ENCODE measurements at regions not wholly inside any gene's neighbourhood (a gene's known extent, or its start where the extent isn't known, plus 50 kb on each side); places are given as distances from the start of the nearest gene placed in this dataset.

DNA sequence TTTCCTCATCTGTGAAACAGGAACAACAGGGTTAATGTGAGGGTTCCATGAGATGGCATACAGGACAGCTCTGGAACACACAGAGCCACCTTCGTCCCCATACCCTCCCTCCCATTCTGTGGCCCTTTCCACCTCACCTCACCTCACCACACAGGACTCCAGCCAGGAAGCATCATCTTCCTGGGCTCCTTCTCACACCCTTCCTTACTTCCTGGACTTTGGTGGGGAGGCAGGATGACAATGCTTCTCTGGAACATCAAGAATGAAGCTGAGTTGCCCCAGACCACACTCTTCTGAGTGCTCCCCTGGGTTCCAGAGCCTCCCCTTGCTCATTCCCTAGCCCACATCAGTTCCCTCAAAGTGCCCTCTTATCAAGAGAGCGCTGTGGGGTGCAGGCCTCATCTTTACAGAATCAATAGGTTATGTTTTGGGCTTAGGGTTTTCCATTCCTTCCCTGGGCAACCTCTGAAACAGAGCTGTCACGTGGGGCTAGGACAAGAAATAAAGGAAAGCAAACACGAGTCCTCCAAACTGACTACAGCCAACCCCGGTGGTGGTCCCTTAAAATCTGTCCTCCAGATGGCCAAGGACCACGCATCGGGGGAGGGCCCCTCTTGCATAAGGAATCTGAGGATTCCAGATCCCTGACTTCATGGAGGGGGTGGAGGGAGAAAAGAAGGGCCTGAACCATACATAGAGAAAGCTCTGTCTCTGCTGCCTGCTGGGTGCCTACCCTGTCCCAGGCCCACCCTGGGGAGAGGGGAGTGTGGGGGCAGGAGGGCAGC is 74.4 kb upstream of the ATP6AP2 start:
- H3K27me3 Mint-ChIP-seq (ENCODE audit: low read depth, poor library complexity): peaks cover 22% of the 10 kb centered on the region
- H3K9me3 Mint-ChIP-seq: peaks cover 43% of the 10 kb centered on the region
- no peaks in the 10 kb centered on the region for H3K36me3 Mint-ChIP-seq (ENCODE audit: low read depth)
- H3K27ac Mint-ChIP-seq: no peak overlapping the region
- peaks cover 32% of the 10 kb centered on the region for H3K4me1 Mint-ChIP-seq
- TF ChIP-seq, protein P1, sequence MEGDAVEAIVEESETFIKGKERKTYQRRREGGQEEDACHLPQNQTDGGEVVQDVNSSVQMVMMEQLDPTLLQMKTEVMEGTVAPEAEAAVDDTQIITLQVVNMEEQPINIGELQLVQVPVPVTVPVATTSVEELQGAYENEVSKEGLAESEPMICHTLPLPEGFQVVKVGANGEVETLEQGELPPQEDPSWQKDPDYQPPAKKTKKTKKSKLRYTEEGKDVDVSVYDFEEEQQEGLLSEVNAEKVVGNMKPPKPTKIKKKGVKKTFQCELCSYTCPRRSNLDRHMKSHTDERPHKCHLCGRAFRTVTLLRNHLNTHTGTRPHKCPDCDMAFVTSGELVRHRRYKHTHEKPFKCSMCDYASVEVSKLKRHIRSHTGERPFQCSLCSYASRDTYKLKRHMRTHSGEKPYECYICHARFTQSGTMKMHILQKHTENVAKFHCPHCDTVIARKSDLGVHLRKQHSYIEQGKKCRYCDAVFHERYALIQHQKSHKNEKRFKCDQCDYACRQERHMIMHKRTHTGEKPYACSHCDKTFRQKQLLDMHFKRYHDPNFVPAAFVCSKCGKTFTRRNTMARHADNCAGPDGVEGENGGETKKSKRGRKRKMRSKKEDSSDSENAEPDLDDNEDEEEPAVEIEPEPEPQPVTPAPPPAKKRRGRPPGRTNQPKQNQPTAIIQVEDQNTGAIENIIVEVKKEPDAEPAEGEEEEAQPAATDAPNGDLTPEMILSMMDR (IDR thresholded peaks at IDR 0.05): no peak
- no peak for DNase-seq
- no peak overlapping the region for H3K4me3 Mint-ChIP-seq

DNA sequence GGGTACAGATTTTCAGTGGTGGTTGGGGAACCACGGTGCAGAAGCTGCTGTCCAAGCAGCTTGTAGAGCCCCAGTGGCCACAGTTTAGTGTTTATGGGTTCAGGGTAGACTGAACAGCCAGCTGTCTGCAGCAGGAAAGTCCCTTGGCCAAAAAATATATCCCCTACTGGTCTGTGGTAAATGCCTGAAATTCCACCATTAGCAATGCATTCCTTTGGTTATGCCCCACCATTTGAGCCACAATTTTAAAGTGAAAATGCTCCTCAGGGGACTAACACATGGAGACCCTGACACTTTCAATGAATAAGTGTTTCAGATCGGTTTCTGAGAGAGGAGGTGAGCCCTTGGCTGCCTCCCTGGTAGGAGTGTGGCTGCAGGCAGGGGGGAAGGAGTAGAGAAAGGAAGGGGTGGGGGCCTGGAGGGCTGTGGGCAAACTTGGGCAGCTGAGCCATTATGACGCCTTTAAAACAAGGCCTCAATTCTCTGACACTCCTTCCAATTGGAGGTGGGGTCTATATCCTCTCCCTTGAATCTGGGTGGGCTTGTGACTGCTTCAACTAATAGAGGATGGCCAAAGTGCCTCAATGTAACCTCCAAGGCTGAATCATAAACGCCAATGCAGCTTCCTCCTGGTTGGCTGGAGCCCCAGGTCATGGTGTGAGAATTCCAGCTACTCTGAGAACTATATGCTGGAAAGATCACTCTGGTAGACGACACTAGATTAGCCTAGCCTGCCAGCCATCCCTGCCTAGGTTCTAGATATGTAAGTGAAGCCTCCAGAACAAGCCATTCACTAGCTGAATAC is 75.8 kb upstream of the ATP6AP2 start:
- Mint-ChIP-seq H3K27ac (peak overlapping the region; percentile 45), H3K9me3 (peaks cover 42% of the 10 kb centered on the region), H3K4me3 (no peak overlapping the region), H3K36me3 (ENCODE audit: low read depth) (no peaks in the 10 kb centered on the region), H3K4me1 (peaks cover 42% of the 10 kb centered on the region), H3K27me3 (ENCODE audit: low read depth, poor library complexity) (peaks cover 16% of the 10 kb centered on the region)
- DNase-seq: no peak
- TF ChIP-seq, protein P1 (IDR thresholded peaks at IDR 0.05): no peak

DNA sequence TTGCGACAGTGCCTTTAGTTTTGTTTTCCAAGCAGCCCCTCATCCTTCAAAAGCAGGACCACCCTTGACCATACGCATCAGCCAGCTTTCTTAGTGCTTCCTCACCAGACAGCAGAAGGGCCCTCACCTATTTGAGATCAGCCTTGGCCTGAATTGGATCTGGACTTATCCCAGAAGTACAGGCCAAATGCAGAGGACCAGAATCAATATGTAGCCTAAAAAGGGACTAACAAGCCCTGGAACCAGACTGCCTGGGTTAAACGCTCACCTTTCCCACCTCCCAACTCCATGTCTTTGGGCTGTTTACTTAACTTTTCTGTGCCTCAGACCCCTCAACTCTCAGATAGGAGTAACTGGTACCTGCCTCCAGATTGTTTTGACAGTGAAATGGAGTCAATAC is 77.7 kb upstream of the ATP6AP2 start:
- no peak overlapping the region for H3K27ac Mint-ChIP-seq
- H3K4me3 Mint-ChIP-seq: no peak overlapping the region
- peaks cover 30% of the 10 kb centered on the region for H3K4me1 Mint-ChIP-seq
- H3K36me3 Mint-ChIP-seq (ENCODE audit: low read depth): no peaks in the 10 kb centered on the region
- peaks cover 36% of the 10 kb centered on the region for H3K9me3 Mint-ChIP-seq
- no peak for DNase-seq
- TF ChIP-seq, protein P1 (IDR thresholded peaks at IDR 0.05): no peak
- peaks cover 20% of the 10 kb centered on the region for H3K27me3 Mint-ChIP-seq (ENCODE audit: low read depth, poor library complexity)

DNA sequence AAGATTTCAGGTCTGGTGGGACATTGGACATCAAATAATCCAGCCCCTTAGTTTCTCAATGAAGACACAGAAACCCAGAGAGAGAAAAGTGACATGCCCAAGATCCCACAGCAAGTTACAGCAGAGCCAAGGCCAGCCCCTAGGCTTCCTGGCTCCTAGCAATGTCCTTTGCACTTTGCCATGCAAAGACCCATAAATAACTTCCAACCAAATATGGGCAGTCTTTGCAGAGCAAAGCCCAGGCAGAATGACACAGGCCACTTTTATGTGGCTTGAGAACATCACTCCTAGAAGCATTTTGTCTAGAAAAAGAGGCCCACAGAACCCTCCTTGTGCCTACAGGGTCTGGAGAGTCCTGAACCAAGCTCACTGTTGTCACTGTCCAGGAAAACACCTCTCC is 78.1 kb upstream of the ATP6AP2 start:
- Mint-ChIP-seq H3K4me1 (peaks cover 26% of the 10 kb centered on the region), H3K27ac (no peak overlapping the region), H3K27me3 (ENCODE audit: low read depth, poor library complexity) (peaks cover 23% of the 10 kb centered on the region), H3K4me3 (no peak overlapping the region), H3K9me3 (peaks cover 33% of the 10 kb centered on the region), H3K36me3 (ENCODE audit: low read depth) (no peaks in the 10 kb centered on the region)
- TF ChIP-seq, protein P1 (IDR thresholded peaks at IDR 0.05): no peak
- no peak for DNase-seq

DNA sequence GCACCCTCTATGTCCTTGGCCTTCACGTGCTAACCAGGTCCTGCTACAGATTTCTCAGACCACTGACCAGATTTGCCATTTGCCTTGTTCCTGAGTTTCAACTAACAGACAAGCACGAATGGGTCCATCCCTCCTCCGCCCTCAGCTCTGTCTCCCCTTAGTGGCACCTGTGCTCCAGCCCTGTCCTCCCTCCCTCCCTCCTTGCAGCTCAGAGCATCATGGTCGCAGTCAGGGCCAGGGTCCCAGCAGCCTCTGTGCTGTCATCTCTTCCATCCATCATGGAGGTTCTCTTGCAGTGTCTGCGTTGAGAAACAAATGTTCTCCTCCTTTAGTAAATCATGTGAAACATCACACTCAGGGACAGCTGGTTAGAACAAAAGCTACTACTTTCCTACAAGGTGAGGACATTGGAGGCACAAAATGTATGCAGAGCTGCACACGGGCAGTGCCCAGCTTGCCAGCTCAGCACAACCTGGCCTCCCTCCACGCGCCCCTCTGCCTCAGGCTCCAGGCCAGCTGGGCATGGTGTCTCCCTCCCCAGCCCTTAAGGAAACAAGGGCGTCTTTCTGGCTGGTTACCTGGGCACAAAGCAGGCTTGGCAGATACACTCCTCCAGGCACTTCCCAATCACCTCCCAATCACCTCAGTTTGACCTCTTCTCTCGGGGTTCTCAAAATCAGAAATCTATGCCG is 79.5 kb upstream of the ATP6AP2 start:
- TF ChIP-seq, protein P1 (IDR thresholded peaks at IDR 0.05): no peak
- H3K27ac Mint-ChIP-seq: peak overlapping the region; percentile 42
- peaks cover 23% of the 10 kb centered on the region for H3K27me3 Mint-ChIP-seq (ENCODE audit: low read depth, poor library complexity)
- no peaks in the 10 kb centered on the region for H3K36me3 Mint-ChIP-seq (ENCODE audit: low read depth)
- H3K4me3 Mint-ChIP-seq: no peak overlapping the region
- peaks cover 41% of the 10 kb centered on the region for H3K9me3 Mint-ChIP-seq
- H3K4me1 Mint-ChIP-seq: peaks cover 33% of the 10 kb centered on the region
- DNase-seq: no peak

Data from nephron progenitor cell (in vitro differentiated cells).